Left lung (tissue), 4 donors: ENCODE measurements at regions not wholly inside any gene's neighbourhood (a gene's known extent, or its start where the extent isn't known, plus 50 kb on each side); places are given as distances from the start of the nearest gene placed in this dataset.

Source experiments
- ATAC-seq: fragments of 200-7000 bp; cut with Tn5 transposase; one replicate; pipeline ENCODE4 v1.9.1; 2020; ENCODE audit warnings: moderate library complexity
- DNase-seq, 4 donors: peaks; one replicate each; pipeline ENCODE4 v3.0.0-alpha.2; 2013 to 2020
- H3K27ac ChIP-seq, 2 donors: fragments of 200-600 bp; sonication (generic) in 1 of 2; one replicate each; pipeline versions ENCODE4 v1.5.0 to v1.8.0; 2020 to 2021
- H3K27me3 ChIP-seq, 2 donors: fragments of 200-600 bp; sonication (generic) in 1 of 2; one replicate each; pipeline versions ENCODE4 v1.5.0 to v1.8.0; 2020 to 2021
- H3K36me3 ChIP-seq, 2 donors: fragments of 200-600 bp; sonication (generic) in 1 of 2; one replicate each; pipeline versions ENCODE4 v1.5.0 to v1.8.0; 2020 to 2021
- H3K4me1 ChIP-seq, 2 donors: fragments of 200-600 bp; one replicate each; pipeline ENCODE4 v1.8.0; 2021
- H3K4me3 ChIP-seq, 2 donors: fragments of 200-600 bp; sonication (generic) in 1 of 2; one replicate each; pipeline versions ENCODE4 v1.5.0 to v1.8.0; 2020 to 2021; ENCODE audit warnings: mild to moderate bottlenecking in 1 of 2
- H3K9me3 ChIP-seq, 2 donors: fragments of 200-600 bp; sonication (generic) in 1 of 2; one replicate each; pipeline versions ENCODE4 v1.5.0 to v1.8.0; 2020 to 2021
- intact Hi-C, 2 donors: fragments of 100-400 bp; cut with DNase I; formaldehyde crosslinking; loops; one replicate each; pipeline versions ENCODE4 v1.11.2 to v1.14.2; 2022
- TF ChIP-seq, protein P1 (sequence below), 2 donors: fragments of 200-600 bp; sonication (generic) in 1 of 2; IDR thresholded peaks; one replicate each; pipeline versions ENCODE4 v1.5.0 to v1.8.0; 2021; ENCODE audit warnings: antibody characterized with exemption in 2 of 2
- donor health status: DM: no; HTN: yes; CAD: no.
- donor health status: DM: no; HTN: no; CAD: no.

- no peak for DNase-seq
- no peak for ATAC-seq
These were observed 860.4 kb upstream of the SOX11 start for GRCh38 chr2:4831751-4832150.

GRCh38 chr2:4832642-4833041 is 859.5 kb upstream of the SOX11 start:
- Histone ChIP-seq H3K4me3 (no peak overlapping the region), H3K4me1 (no peaks in the 10 kb centered on the region), H3K36me3 (no peaks in the 10 kb centered on the region), H3K9me3 (peaks cover 0 to 6% of the 10 kb centered on the region in 2 donors), H3K27ac (no peak overlapping the region), H3K27me3 (no peaks in the 10 kb centered on the region)
- TF ChIP-seq, protein P1, sequence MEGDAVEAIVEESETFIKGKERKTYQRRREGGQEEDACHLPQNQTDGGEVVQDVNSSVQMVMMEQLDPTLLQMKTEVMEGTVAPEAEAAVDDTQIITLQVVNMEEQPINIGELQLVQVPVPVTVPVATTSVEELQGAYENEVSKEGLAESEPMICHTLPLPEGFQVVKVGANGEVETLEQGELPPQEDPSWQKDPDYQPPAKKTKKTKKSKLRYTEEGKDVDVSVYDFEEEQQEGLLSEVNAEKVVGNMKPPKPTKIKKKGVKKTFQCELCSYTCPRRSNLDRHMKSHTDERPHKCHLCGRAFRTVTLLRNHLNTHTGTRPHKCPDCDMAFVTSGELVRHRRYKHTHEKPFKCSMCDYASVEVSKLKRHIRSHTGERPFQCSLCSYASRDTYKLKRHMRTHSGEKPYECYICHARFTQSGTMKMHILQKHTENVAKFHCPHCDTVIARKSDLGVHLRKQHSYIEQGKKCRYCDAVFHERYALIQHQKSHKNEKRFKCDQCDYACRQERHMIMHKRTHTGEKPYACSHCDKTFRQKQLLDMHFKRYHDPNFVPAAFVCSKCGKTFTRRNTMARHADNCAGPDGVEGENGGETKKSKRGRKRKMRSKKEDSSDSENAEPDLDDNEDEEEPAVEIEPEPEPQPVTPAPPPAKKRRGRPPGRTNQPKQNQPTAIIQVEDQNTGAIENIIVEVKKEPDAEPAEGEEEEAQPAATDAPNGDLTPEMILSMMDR (IDR thresholded peaks at IDR 0.05): no peak
- ATAC-seq (no peak), DNase-seq (no peak)
- intact Hi-C loops: no loop called here

More at GRCh38 chr2:4831751-4832150, 860.4 kb upstream of the SOX11 start:
- Histone ChIP-seq H3K36me3 (no peaks in the 10 kb centered on the region), H3K27ac (no peak overlapping the region), H3K9me3 (peaks cover 0 to 6% of the 10 kb centered on the region in 2 donors), H3K4me3 (no peak overlapping the region), H3K4me1 (no peaks in the 10 kb centered on the region), H3K27me3 (no peaks in the 10 kb centered on the region)
- TF ChIP-seq, protein P1 (IDR thresholded peaks at IDR 0.05): no peak
- intact Hi-C loops: no loop called here

GRCh38 chr2:4838626-4839025 is 853.6 kb upstream of the SOX11 start:
- ATAC-seq (no peak), DNase-seq (no peak)
- intact Hi-C loops: no loop called here
- no peak overlapping the region for H3K4me3 ChIP-seq
- H3K4me1 ChIP-seq: no peaks in the 10 kb centered on the region
- TF ChIP-seq, protein P1 (IDR thresholded peaks at IDR 0.05): no peak
- H3K36me3 ChIP-seq: no peaks in the 10 kb centered on the region
- peaks cover 0 to 15% of the 10 kb centered on the region in 2 donors for H3K9me3 ChIP-seq
- no peaks in the 10 kb centered on the region for H3K27me3 ChIP-seq
- H3K27ac ChIP-seq: no peak overlapping the region

- no peak for DNase-seq
- Histone ChIP-seq H3K27me3 (no peaks in the 10 kb centered on the region), H3K4me3 (no peak overlapping the region), H3K4me1 (no peaks in the 10 kb centered on the region), H3K9me3 (peaks cover 0 to 15% of the 10 kb centered on the region in 2 donors), H3K36me3 (no peaks in the 10 kb centered on the region), H3K27ac (no peak overlapping the region)
- intact Hi-C loops: no loop called here
- no peak for ATAC-seq
- TF ChIP-seq, protein P1 (IDR thresholded peaks at IDR 0.05): no peak
These were observed 851.4 kb upstream of the SOX11 start for GRCh38 chr2:4840791-4841190.

GRCh38 chr2:4844881-4845280 is 847.3 kb upstream of the SOX11 start:
- peak in 2 of 4 donors; percentile 35 to 68 for DNase-seq

More at GRCh38 chr2:4844881-4845280, 847.3 kb upstream of the SOX11 start:
- Histone ChIP-seq H3K36me3 (no peaks in the 10 kb centered on the region), H3K27me3 (no peaks in the 10 kb centered on the region), H3K9me3 (peaks cover 0 to 12% of the 10 kb centered on the region in 2 donors), H3K4me3 (no peak overlapping the region), H3K4me1 (no peaks in the 10 kb centered on the region), H3K27ac (no peak overlapping the region)
- TF ChIP-seq, protein P1 (IDR thresholded peaks at IDR 0.05): no peak
- intact Hi-C loops: no loop called here
- ATAC-seq: no peak
